ENCODE measurements at regions not wholly inside any gene's neighbourhood (a gene's known extent, or its start where the extent isn't known, plus 50 kb on each side); places are given as distances from the start of the nearest gene placed in this dataset.

- Histone ChIP-seq H3K27ac (ENCODE audit: extremely low read depth, low read depth, low read length) (no peak overlapping the region), H3K4me3 (ENCODE audit: low read depth, low read length) (no peak overlapping the region), H3K4me1 (ENCODE audit: control insufficient read depth, insufficient read depth, low read length) (peaks cover 26% of the 10 kb centered on the region), H3K36me3 (ENCODE audit: control insufficient read depth in 2 of 2, insufficient read depth in 1 of 2, low read length in 2 of 2) (no peaks in the 10 kb centered on the region; a peak in 1 of 3 replicates), H3K9me3 (ENCODE audit: control insufficient read depth, insufficient read depth, low read depth, low read length) (no peaks in the 10 kb centered on the region)
- CTCF ChIA-PET = interaction anchor here (0.7 kb wide), 1 partner anchor 14 kb away, joined by 3 read pairs; no protein-coding TSS in a partner anchor
- TF ChIP-seq ZSCAN18 (tag by site-specific recombination; IDR thresholded peaks at IDR 0.05) (no peak), ZFP69B (tag by site-specific recombination; IDR thresholded peaks at IDR 0.05) (peak; percentile 58; the same call in 1 of the 2 replicates)
- POLR2A ChIA-PET = interaction anchor here (1.0 kb wide), 1 partner anchor 150 kb away, joined by 3 read pairs; no protein-coding TSS in a partner anchor
Measured at GRCh38 chr6:11427723-11428245, 109.8 kb upstream of the TMEM170B start.

GRCh38 chr6:11427091-11427722 lies 110.3 kb upstream of the TMEM170B start:
- ChIA-PET CTCF (no interaction called here), POLR2A (interaction anchor here (0.7 kb wide), 1 partner anchor 195 kb away, joined by 3 read pairs; the partner anchor contains the start of gene NEDD9)
- Histone ChIP-seq H3K36me3 (ENCODE audit: control insufficient read depth in 2 of 2, insufficient read depth in 1 of 2, low read length in 2 of 2) (no peaks in the 10 kb centered on the region; a peak in 1 of 3 replicates), H3K4me3 (ENCODE audit: low read depth, low read length) (no peak overlapping the region), H3K27ac (ENCODE audit: extremely low read depth, low read depth, low read length) (no peak overlapping the region), H3K9me3 (ENCODE audit: control insufficient read depth, insufficient read depth, low read depth, low read length) (no peaks in the 10 kb centered on the region), H3K4me1 (ENCODE audit: control insufficient read depth, insufficient read depth, low read length) (peaks cover 22% of the 10 kb centered on the region)
- TF ChIP-seq ZSCAN4 (tag by site-specific recombination; IDR thresholded peaks at IDR 0.05) = peak; percentile 67
- no peak for TF ChIP-seq ZNF16 (tag by site-specific recombination; IDR thresholded peaks at IDR 0.05; ENCODE audit: low read depth)
- no peak for TF ChIP-seq ZNF132 (tag by site-specific recombination; IDR thresholded peaks at IDR 0.05; ENCODE audit: borderline replicate concordance)
- no peak for TF ChIP-seq ZNF394 (tag by site-specific recombination; IDR thresholded peaks at IDR 0.05; ENCODE audit: borderline replicate concordance)
- TF ChIP-seq ZNF785 (tag by site-specific recombination; IDR thresholded peaks at IDR 0.05) = 0 out of 2 replicates have a peak, but pooled peaks have one; percentile 11
- no peak for TF ChIP-seq ZFP37 (tag by site-specific recombination; IDR thresholded peaks at IDR 0.05)
- no peak for TF ChIP-seq ZNF433 (tag by site-specific recombination; IDR thresholded peaks at IDR 0.05; ENCODE audit: low read depth)
- TF ChIP-seq ZNF114 (tag by site-specific recombination; IDR thresholded peaks at IDR 0.05) = no peak
- no peak for TF ChIP-seq ZNF48 (tag by site-specific recombination; IDR thresholded peaks at IDR 0.05)
- TF ChIP-seq TCF7L2 (IDR thresholded peaks at IDR 0.05; ENCODE audit: borderline replicate concordance, low read depth, low read length) = no peak
- TF ChIP-seq ZNF792 (tag by site-specific recombination; IDR thresholded peaks at IDR 0.05) = no peak
- no peak for TF ChIP-seq ZNF184 (tag by site-specific recombination; IDR thresholded peaks at IDR 0.05)
- peak; percentile 13; the same call in 1 of the 2 replicates for TF ChIP-seq ZNF488 (tag by site-specific recombination; IDR thresholded peaks at IDR 0.05)
- no peak for TF ChIP-seq ZNF560 (tag by site-specific recombination; IDR thresholded peaks at IDR 0.05; ENCODE audit: borderline replicate concordance)
- TF ChIP-seq PRDM10 (tag by site-specific recombination; IDR thresholded peaks at IDR 0.05) = no peak
- 0 out of 2 replicates have a peak, but pooled peaks have one; percentile 37 for TF ChIP-seq ZNF473 (tag by site-specific recombination; IDR thresholded peaks at IDR 0.05)
- no peak for TF ChIP-seq SCRT2 (tag by site-specific recombination; IDR thresholded peaks at IDR 0.05)
- TF ChIP-seq ZNF747 (tag by site-specific recombination; IDR thresholded peaks at IDR 0.05) = no peak
- no peak for TF ChIP-seq ZNF596 (tag by site-specific recombination; IDR thresholded peaks at IDR 0.05)
- no peak for TF ChIP-seq TSHZ1 (tag by site-specific recombination; IDR thresholded peaks at IDR 0.05; ENCODE audit: borderline replicate concordance)
- no peak for TF ChIP-seq TRIM28 (IDR thresholded peaks at IDR 0.05; ENCODE audit: borderline replicate concordance, low read length)
